ENCODE measurements at regions not wholly inside any gene's neighbourhood (a gene's known extent, or its start where the extent isn't known, plus 50 kb on each side); places are given as distances from the start of the nearest gene placed in this dataset.

GRCh38 chr14:94922595-94923239 is 152.8 kb upstream of the GSC start:
- Histone ChIP-seq H3K27ac (no peak overlapping the region), H3K9me3 (no peaks in the 10 kb centered on the region), H3K4me3 (no peak overlapping the region), H3K27me3 (no peaks in the 10 kb centered on the region), H3K36me3 (ENCODE audit: low read depth, missing control alignments) (no peaks in the 10 kb centered on the region), H3K4me1 (no peaks in the 10 kb centered on the region)
- intact Hi-C loops (cut with DNase I; ENCODE audit: low total_unique reads): no loop called here
- no peak for DNase-seq
- TF ChIP-seq POLR2A (IDR thresholded peaks at IDR 0.05) (no peak), CTCF (IDR thresholded peaks at IDR 0.05) (no peak)
- 92 to 95% methylated on average over 11 of the region's 11 CpGs for WGBS, 2 donors

- Histone ChIP-seq H3K36me3 (ENCODE audit: low read depth, missing control alignments) (no peaks in the 10 kb centered on the region), H3K9me3 (no peaks in the 10 kb centered on the region), H3K27me3 (no peaks in the 10 kb centered on the region), H3K4me1 (no peaks in the 10 kb centered on the region), H3K27ac (no peak overlapping the region), H3K4me3 (no peak overlapping the region)
- DNase-seq: no peak
- intact Hi-C loops (cut with DNase I; ENCODE audit: low total_unique reads): no loop called here
- WGBS, 2 donors: 78 to 86% methylated on average over 15 of the region's 15 CpGs
- TF ChIP-seq CTCF (IDR thresholded peaks at IDR 0.05): no peak
- TF ChIP-seq POLR2A (IDR thresholded peaks at IDR 0.05): no peak
Observed at GRCh38 chr14:94921882-94922585, 152.1 kb upstream of the GSC start.

- no peak for DNase-seq
- WGBS, 2 donors: 86 to 97% methylated on average over 1 of the region's 1 CpG
- TF ChIP-seq POLR2A (IDR thresholded peaks at IDR 0.05) (no peak), CTCF (IDR thresholded peaks at IDR 0.05) (no peak)
- Histone ChIP-seq H3K9me3 (no peaks in the 10 kb centered on the region), H3K4me3 (no peak overlapping the region), H3K4me1 (no peaks in the 10 kb centered on the region), H3K27me3 (no peaks in the 10 kb centered on the region), H3K36me3 (ENCODE audit: low read depth, missing control alignments) (no peaks in the 10 kb centered on the region), H3K27ac (no peak overlapping the region)
- intact Hi-C loops (cut with DNase I; ENCODE audit: low total_unique reads): no loop called here
Observed at GRCh38 chr14:94921456-94921855, 151.5 kb upstream of the GSC start.

- no peak for DNase-seq
- Histone ChIP-seq H3K9me3 (no peaks in the 10 kb centered on the region), H3K36me3 (ENCODE audit: low read depth, missing control alignments) (no peaks in the 10 kb centered on the region), H3K4me1 (no peaks in the 10 kb centered on the region), H3K27ac (no peak overlapping the region), H3K4me3 (no peak overlapping the region), H3K27me3 (no peaks in the 10 kb centered on the region)
- 91 to 94% methylated on average over 9 of the region's 9 CpGs for WGBS, 2 donors
- TF ChIP-seq CTCF (IDR thresholded peaks at IDR 0.05) (no peak), POLR2A (IDR thresholded peaks at IDR 0.05) (no peak)
- intact Hi-C loops (cut with DNase I; ENCODE audit: low total_unique reads): no loop called here
Observed at GRCh38 chr14:94919896-94920295, 150.0 kb upstream of the GSC start.

GRCh38 chr14:94918896-94919295 is 149.0 kb upstream of the GSC start:
- WGBS, 2 donors: 90% methylated on average over 6 to 8 of the region's 8 CpGs
- TF ChIP-seq POLR2A (IDR thresholded peaks at IDR 0.05): no peak
- TF ChIP-seq CTCF (IDR thresholded peaks at IDR 0.05): no peak
- intact Hi-C loops (cut with DNase I; ENCODE audit: low total_unique reads): no loop called here

More at GRCh38 chr14:94918896-94919295, 149.0 kb upstream of the GSC start:
- Histone ChIP-seq H3K36me3 (ENCODE audit: low read depth, missing control alignments) (no peaks in the 10 kb centered on the region), H3K27ac (no peak overlapping the region), H3K27me3 (no peaks in the 10 kb centered on the region), H3K9me3 (no peaks in the 10 kb centered on the region), H3K4me1 (no peaks in the 10 kb centered on the region), H3K4me3 (no peak overlapping the region)
- no peak for DNase-seq
